Coronary artery (tissue), 2 donors: ENCODE measurements at regions not wholly inside any gene's neighbourhood (a gene's known extent, or its start where the extent isn't known, plus 50 kb on each side); places are given as distances from the start of the nearest gene placed in this dataset.
"Not testable (repeated sequence)": the region's sequence is repeated elsewhere in the genome, so short reads cannot be mapped to it uniquely, and the experiment has no call there.

Experiments used
- DNase-seq: peaks from one replicate; pipeline ENCODE4 v3.0.0-alpha.2; 2017; ENCODE audit warnings: low spot score
- H3K27ac ChIP-seq, 2 donors: fragments of 200-600 bp; sonication (generic); one replicate each; pipeline ENCODE4 v1.5.1; 2016 to 2019
- H3K4me3 ChIP-seq: fragments of 200-600 bp; sonication (generic); 2 replicates; pipeline ENCODE4 v1.5.1; 2016; ENCODE audit warnings: mild to moderate bottlenecking, moderate library complexity
- CTCF ChIP-seq: fragments of 200-600 bp; sonication (generic); IDR thresholded peaks from one replicate; pipeline ENCODE4 v1.5.1; 2019; ENCODE audit warnings: antibody characterized with exemption

GRCh38 chr20:30484009-30484748 lies 773.3 kb upstream of the DEFB115 start:
- DNase-seq = no peak
- Histone ChIP-seq H3K27ac (no peak overlapping the region), H3K4me3 (no peak overlapping the region)
- no peak for TF ChIP-seq CTCF

- TF ChIP-seq CTCF = no peak
- Histone ChIP-seq H3K27ac (no peak overlapping the region), H3K4me3 (no peak overlapping the region)
- no peak for DNase-seq
Measured at GRCh38 chr20:30484749-30485070, 772.8 kb upstream of the DEFB115 start.

- Histone ChIP-seq H3K4me3 (no peak overlapping the region), H3K27ac (no peak overlapping the region)
- no peak for DNase-seq
- TF ChIP-seq CTCF = no peak
Measured at GRCh38 chr20:30485331-30486102, 771.9 kb upstream of the DEFB115 start.

GRCh38 chr20:30486103-30486478 lies 771.4 kb upstream of the DEFB115 start:
- no peak for DNase-seq
- TF ChIP-seq CTCF = no peak
- Histone ChIP-seq H3K27ac (no peak overlapping the region), H3K4me3 (no peak overlapping the region)

GRCh38 chr20:30487461-30487860 lies 770.0 kb upstream of the DEFB115 start:
- H3K27ac ChIP-seq, H3K4me3 ChIP-seq, DNase-seq: not testable (repeated sequence)

- no peak for DNase-seq
- Histone ChIP-seq H3K4me3 (no peak overlapping the region), H3K27ac (no peak overlapping the region)
- TF ChIP-seq CTCF = no peak
Measured at GRCh38 chr20:30487947-30488926, 769.2 kb upstream of the DEFB115 start.

GRCh38 chr20:30488941-30489613 lies 768.4 kb upstream of the DEFB115 start:
- no peak for DNase-seq
- no peak for TF ChIP-seq CTCF
- H3K4me3 ChIP-seq = no peak overlapping the region
- no peak overlapping the region for H3K27ac ChIP-seq
